HCT116 (cell line): ENCODE measurements at regions not wholly inside any gene's neighbourhood (a gene's known extent, or its start where the extent isn't known, plus 50 kb on each side); places are given as distances from the start of the nearest gene placed in this dataset.

Experiments used
- CTCF ChIP-seq, 3 experiments: fragments of 200-600 bp in 1 of 3; sonication (generic) in 1 of 3; IDR thresholded peaks in 2 of 3; conservative IDR thresholded peaks in 1 of 3; 2 replicates each; pipeline ENCODE4 v1.5.1; 2012 to 2017; ENCODE audit warnings: low read depth in 2 of 3, low read length in 2 of 3, antibody characterized with exemption in 1 of 3, borderline replicate concordance in 1 of 3, control low read depth in 1 of 3, mild to moderate bottlenecking in 1 of 3, mixed read lengths in 1 of 3, mixed run types in 1 of 3, moderate library complexity in 1 of 3; ENCODE audit not compliant: insufficient read depth in 1 of 3
- MAX ChIP-seq: IDR thresholded peaks from 2 replicates; pipeline ENCODE4 v1.6.1; 2012
- POLR2AphosphoS5 ChIP-seq: IDR thresholded peaks from 2 replicates; pipeline ENCODE4 v1.6.1; 2011; ENCODE audit warnings: mild to moderate bottlenecking, low read depth, low read length, moderate library complexity

GRCh38 chr4:1513936-1514483 lies 107.8 kb upstream of the NKX1-1 start:
- TF ChIP-seq CTCF (IDR thresholded peaks at IDR 0.05 in 2 of 3, conservative IDR thresholded peaks at IDR 0.05 in 1 of 3; ENCODE audit: borderline replicate concordance in 1 of 3, insufficient read depth in 1 of 3, low read depth in 2 of 3, low read length in 2 of 3): no peak
- no peak for TF ChIP-seq POLR2AphosphoS5
- no peak for TF ChIP-seq MAX
